GM06990 (cell line): ENCODE measurements at regions not wholly inside any gene's neighbourhood (a gene's known extent, or its start where the extent isn't known, plus 50 kb on each side); places are given as distances from the start of the nearest gene placed in this dataset.
"Not testable (repeated sequence)": the region's sequence is repeated elsewhere in the genome, so short reads cannot be mapped to it uniquely, and the experiment has no call there.

Experiments
- DNase-seq: peaks from one replicate; pipeline ENCODE4 v3.0.0-alpha.2; 2011; ENCODE audit not compliant: insufficient read length; ENCODE audit errors: extremely low read depth
- H3K27me3 ChIP-seq: replicated peaks from 2 replicates; pipeline ENCODE4 v1.6.0; 2011; ENCODE audit warnings: low read length; ENCODE audit not compliant: control insufficient read depth, insufficient read depth
- H3K36me3 ChIP-seq: 2 replicates; pipeline ENCODE4 v1.5.1; 2011; ENCODE audit warnings: low read length; ENCODE audit not compliant: control insufficient read depth, insufficient read depth
- H3K4me3 ChIP-seq: replicated peaks from 2 replicates; pipeline ENCODE4 v1.5.1; 2011; ENCODE audit warnings: low read depth, mild to moderate bottlenecking, control low read depth, low read length
- TF ChIP-seq, protein P1 (sequence below): IDR thresholded peaks from 2 replicates; pipeline ENCODE4 v1.5.1; 2011; ENCODE audit warnings: low read length, control low read depth, mild to moderate bottlenecking, inconsistent platforms; ENCODE audit not compliant: insufficient read depth, poor library complexity, severe bottlenecking

DNA sequence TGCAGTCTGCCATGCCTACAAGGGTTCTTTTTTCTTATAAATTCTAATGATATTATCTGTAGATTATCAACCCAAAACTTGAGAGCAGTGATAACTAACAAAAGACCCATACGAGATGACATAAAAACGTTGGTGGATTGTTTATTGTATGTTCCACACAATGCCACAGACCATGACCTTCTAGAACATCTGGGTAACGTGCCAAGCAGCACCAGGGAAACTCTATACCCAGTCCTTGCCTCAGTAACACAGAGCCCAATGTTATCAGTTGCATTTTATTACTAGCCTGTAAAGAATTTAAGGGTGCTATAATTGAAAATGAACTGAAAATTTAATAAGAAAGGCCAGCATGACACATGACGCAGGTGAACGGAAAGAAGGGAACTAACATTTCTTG, 99.1 kb upstream of the UGP2 start:
- DNase-seq, result no peak
- Histone ChIP-seq H3K4me3 (no peak overlapping the region), H3K36me3 (no peaks in the 10 kb centered on the region), H3K27me3 (no peaks in the 10 kb centered on the region)
- TF ChIP-seq, protein P1, sequence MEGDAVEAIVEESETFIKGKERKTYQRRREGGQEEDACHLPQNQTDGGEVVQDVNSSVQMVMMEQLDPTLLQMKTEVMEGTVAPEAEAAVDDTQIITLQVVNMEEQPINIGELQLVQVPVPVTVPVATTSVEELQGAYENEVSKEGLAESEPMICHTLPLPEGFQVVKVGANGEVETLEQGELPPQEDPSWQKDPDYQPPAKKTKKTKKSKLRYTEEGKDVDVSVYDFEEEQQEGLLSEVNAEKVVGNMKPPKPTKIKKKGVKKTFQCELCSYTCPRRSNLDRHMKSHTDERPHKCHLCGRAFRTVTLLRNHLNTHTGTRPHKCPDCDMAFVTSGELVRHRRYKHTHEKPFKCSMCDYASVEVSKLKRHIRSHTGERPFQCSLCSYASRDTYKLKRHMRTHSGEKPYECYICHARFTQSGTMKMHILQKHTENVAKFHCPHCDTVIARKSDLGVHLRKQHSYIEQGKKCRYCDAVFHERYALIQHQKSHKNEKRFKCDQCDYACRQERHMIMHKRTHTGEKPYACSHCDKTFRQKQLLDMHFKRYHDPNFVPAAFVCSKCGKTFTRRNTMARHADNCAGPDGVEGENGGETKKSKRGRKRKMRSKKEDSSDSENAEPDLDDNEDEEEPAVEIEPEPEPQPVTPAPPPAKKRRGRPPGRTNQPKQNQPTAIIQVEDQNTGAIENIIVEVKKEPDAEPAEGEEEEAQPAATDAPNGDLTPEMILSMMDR, result no peak

DNA sequence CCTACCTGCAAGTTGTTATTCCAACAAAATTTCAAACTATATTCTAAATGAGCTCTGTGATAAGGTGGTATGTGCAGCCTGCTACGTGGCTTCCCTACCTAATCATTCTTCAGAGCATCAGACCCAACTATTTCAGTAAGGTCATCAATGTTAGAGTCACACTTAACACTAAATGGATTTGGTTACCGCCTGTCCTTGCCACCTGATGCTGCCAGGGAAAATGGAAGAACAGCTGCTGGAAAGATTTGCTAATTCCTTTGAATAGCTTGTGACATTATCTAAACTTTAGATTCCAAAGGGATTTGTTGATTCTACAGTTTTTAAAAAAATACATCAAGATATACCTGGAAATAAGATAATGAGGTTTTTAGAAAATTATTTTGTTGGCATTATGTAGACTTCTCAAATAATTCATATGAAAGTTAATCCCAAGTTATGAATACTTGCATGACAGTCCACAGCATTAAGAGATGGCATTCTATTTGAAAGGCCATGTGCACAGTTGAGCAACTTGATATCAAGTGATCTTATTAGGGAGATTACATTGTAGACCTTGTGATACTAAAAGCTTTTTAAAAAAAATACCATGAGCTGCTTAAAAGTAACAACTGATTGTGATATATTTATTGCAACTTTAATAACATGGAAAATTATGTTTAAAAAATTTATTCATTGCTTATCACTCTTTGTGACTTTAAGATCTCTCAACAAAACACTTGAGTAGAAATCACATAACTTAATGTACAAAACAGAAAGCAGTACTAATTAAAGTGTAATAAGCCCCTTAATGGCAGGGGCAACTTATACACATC, 98.3 kb upstream of the UGP2 start:
- Histone ChIP-seq H3K4me3 (no peak overlapping the region), H3K36me3 (no peaks in the 10 kb centered on the region), H3K27me3 (no peaks in the 10 kb centered on the region)
- DNase-seq, result no peak
- TF ChIP-seq, protein P1, result no peak

DNA sequence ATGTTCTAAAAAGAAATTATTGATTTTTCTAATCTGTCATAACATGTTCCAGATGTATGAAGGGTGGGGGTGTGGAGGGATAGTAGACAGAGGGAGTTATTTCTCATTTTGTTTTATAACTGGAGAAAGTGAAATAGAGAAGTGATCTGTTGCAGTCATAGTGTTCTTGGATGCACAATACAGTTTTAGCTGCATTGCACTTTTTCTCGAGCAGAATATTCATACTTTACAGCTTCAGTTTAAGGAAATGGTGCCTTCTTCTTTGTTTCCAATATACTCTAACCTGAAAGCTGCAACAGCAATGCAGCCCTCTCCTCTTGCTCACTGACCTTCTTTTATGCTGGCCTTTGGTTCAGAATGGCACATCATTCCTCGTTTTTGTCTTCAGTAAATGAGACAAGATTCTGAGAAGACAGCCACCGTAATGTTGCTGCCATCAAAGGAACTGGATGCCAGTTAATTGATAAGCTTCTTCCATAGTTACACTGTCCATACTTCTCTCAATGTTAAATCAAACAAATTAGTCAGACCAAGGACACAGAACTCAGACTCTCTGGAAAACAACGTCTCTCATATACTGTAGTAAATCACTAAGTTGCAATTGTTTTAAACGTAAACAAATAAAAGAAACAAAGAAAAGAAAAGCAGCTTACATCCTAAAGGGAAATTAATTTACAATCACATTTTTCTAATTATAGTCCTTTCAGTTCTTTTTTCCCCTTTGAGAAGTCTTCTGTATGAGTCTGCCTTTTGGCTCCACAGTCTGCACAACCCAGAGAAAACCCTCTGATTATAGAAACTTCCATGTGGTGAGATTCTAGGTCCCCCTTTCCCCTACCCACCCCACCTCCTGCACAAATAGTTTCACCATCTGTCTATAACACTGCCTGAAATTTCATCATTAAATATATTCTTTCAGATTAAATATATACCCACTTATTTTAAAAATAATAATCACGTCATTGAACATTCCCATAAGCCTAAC, 97.4 kb upstream of the UGP2 start:
- TF ChIP-seq, protein P1, result no peak
- DNase-seq, result no peak
- Histone ChIP-seq H3K36me3 (no peaks in the 10 kb centered on the region), H3K4me3 (no peak overlapping the region), H3K27me3 (no peaks in the 10 kb centered on the region)

DNA sequence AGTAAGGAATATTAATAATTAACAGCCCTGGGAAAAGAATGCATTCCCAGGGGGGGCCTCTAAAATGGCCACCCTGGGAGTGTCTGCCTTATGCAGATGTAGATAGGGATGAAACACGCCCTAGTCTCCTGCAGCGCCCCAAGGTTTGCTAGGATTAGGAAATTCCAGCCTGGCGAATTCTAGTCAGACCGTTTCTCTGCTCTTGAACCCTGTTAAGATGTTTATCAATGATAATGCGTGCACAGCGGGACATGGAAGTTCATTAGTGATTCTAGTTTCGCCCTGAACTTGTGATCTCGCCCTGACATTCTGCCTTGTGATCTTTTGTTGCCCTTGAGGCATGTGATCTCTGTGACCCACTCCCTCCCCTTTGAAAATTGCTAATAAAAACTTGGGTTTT, 95.1 kb upstream of the UGP2 start:
- H3K36me3 ChIP-seq, H3K27me3 ChIP-seq, DNase-seq, H3K4me3 ChIP-seq: not testable (repeated sequence)

DNA sequence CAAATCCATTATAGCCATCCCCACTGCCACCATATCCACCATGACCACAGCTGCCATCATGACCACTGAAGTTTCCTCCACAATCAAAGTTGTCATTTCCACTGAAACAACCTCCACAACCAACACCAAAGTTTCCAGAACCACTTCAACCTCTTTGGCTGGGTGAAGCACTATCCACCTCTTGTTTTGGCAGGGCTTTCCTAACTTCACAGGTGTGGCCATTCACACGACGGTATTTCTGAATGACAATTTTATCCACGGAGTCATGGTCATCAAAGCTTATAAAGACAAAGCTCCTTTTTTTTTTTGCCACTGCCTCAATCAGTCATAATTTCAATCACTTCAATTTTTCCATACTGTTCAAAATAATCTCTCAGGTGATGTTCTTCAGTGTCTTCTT, 89.8 kb upstream of the UGP2 start:
- Histone ChIP-seq H3K27me3 (no peaks in the 10 kb centered on the region), H3K4me3 (no peak overlapping the region), H3K36me3 (no peaks in the 10 kb centered on the region)
- DNase-seq, result no peak
- TF ChIP-seq, protein P1, result no peak

DNA sequence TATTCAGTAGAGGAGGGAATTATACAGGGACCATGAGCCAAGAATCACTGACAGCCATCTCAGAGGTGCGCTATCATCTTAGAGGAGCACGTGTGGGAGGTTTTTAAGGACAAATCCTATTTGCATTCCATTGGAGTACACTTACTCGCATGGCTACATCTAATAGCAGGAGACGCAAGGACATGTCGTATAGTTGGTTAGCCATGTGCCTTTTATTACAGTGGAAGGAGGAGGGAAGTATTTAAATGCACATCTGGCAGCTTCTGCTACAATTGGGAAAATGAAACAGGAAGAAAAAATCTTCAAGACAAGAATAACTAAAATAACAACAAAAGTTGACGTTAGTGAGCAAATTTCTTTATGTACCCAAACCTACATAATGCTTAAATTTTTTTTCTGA, 86.5 kb upstream of the UGP2 start:
- TF ChIP-seq, protein P1, result no peak
- Histone ChIP-seq H3K36me3 (no peaks in the 10 kb centered on the region), H3K27me3 (no peaks in the 10 kb centered on the region), H3K4me3 (no peak overlapping the region)
- DNase-seq, result no peak
